ENCODE measurements at regions not wholly inside any gene's neighbourhood (a gene's known extent, or its start where the extent isn't known, plus 50 kb on each side); places are given as distances from the start of the nearest gene placed in this dataset.

DNA sequence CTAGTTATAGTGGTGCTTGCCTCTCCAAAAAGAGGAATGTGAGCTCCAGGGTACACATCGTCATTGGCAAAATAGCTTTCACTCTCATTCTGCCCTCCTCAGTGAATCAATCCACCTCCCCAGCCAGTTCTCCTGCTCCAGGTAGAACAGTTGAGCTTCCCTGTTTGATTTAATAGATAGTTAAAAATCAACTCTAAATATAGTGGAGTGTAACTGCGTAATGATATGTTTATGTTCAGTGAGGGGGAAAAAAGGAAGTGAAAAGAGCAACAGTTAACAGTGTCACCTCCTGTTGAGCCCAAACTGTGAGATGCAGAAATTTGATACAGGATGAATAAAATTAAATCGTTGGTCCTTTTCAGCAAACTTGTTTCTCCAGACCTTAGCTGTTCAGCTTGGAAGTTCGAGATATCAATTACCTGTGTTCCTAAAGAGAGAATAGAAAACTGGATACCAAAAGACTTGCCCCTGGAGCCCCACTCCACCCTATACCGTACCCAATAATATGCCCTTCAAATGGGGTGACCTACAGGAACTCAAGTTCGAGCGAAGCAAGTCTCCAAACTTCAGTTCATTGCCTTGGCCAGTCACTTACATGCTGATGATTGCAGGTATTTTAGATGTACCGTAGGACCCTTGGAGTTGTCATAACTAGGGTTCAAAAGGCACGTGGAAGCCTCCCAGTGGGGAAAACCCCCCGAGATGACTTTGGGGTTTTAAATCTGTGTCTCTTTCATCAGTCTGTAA, 708.4 kb downstream of the RNF144A start:
- Histone ChIP-seq H4K91ac (ENCODE audit: insufficient read length, low read depth, low read length) (no peak overlapping the region), H3K79me2 (ENCODE audit: insufficient read depth, low read length) (no peaks in the 10 kb centered on the region), H3K27me3 (ENCODE audit: insufficient read depth, low read length) (no peaks in the 10 kb centered on the region), H4K8ac (replicated peaks; ENCODE audit: insufficient read length, low read depth, low read length) (no peak overlapping the region), H3K4ac (ENCODE audit: low read depth, low read length) (no peak overlapping the region), H3K23ac (ENCODE audit: insufficient read length, low read depth, low read length) (no peak overlapping the region), H3K9me3 (ENCODE audit: control insufficient read depth, low read depth, low read length) (no peaks in the 10 kb centered on the region), H2BK15ac (ENCODE audit: low read depth, low read length) (no peak overlapping the region), H3K18ac (ENCODE audit: insufficient read length, low read depth, low read length) (no peak overlapping the region), H2AK5ac (ENCODE audit: insufficient read length, low read length) (no peak overlapping the region), H2BK5ac (ENCODE audit: insufficient read length, low read length) (no peak overlapping the region), H3K9ac (ENCODE audit: extremely low read depth, insufficient read length, low read length) (no peak overlapping the region), H3T11ph (ENCODE audit: low read length) (no peak overlapping the region), H3K23me2 (ENCODE audit: insufficient read length, low read depth, low read length, poor library complexity, severe bottlenecking) (no peaks in the 10 kb centered on the region), H2BK120ac (ENCODE audit: low read depth, low read length, poor library complexity, severe bottlenecking) (no peak overlapping the region), H3K4me2 (ENCODE audit: insufficient read depth, insufficient read length, low read length) (no peak overlapping the region), H2BK20ac (ENCODE audit: low read depth, low read length, poor library complexity, severe bottlenecking) (no peak overlapping the region), H2BK12ac (ENCODE audit: insufficient read length, low read depth, low read length) (no peak overlapping the region), H3K27ac (ENCODE audit: insufficient read length, low read depth, low read length) (no peak overlapping the region), H4K5ac (ENCODE audit: insufficient read length, low read depth, low read length) (no peak overlapping the region), H3K4me1 (ENCODE audit: insufficient read depth, low read length) (no peaks in the 10 kb centered on the region), H2AFZ (ENCODE audit: low read length) (no peak overlapping the region), H3K79me1 (ENCODE audit: insufficient read depth, low read depth, low read length, poor library complexity, severe bottlenecking) (no peaks in the 10 kb centered on the region), H3K56ac (ENCODE audit: insufficient read length, low read depth, low read length) (no peak overlapping the region), H3K14ac (ENCODE audit: insufficient read depth, low read length) (no peak overlapping the region), H4K20me1 (ENCODE audit: control insufficient read depth, insufficient read depth, insufficient read length) (no peaks in the 10 kb centered on the region)
- Mint-ChIP-seq H3K27ac (no peak overlapping the region), H3K36me3 (ENCODE audit: insufficient read depth in 1 of 3, low read depth in 3 of 3) (no peaks in the 10 kb centered on the region), H3K4me1 (peaks cover 0 to 3% of the 10 kb centered on the region in 2 experiments; a peak in 2 of 4 replicates), H3K9me3 (no peaks in the 10 kb centered on the region), H3K4me3 (no peak overlapping the region), H3K27me3 (ENCODE audit: low read depth) (peaks cover 2% of the 10 kb centered on the region; the same call in 1 of the 2 replicates)
- no peak for DNase-seq
- TF ChIP-seq, protein P1, sequence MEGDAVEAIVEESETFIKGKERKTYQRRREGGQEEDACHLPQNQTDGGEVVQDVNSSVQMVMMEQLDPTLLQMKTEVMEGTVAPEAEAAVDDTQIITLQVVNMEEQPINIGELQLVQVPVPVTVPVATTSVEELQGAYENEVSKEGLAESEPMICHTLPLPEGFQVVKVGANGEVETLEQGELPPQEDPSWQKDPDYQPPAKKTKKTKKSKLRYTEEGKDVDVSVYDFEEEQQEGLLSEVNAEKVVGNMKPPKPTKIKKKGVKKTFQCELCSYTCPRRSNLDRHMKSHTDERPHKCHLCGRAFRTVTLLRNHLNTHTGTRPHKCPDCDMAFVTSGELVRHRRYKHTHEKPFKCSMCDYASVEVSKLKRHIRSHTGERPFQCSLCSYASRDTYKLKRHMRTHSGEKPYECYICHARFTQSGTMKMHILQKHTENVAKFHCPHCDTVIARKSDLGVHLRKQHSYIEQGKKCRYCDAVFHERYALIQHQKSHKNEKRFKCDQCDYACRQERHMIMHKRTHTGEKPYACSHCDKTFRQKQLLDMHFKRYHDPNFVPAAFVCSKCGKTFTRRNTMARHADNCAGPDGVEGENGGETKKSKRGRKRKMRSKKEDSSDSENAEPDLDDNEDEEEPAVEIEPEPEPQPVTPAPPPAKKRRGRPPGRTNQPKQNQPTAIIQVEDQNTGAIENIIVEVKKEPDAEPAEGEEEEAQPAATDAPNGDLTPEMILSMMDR (conservative IDR thresholded peaks at IDR 0.05): no peak
- no CpG with 5 or more reads among the region's 10 CpGs for WGBS (ENCODE audit: extremely low coverage, insufficient read length, low lambda C conversion rate)

Measured in H9 (cell line).